Activated CD4-positive, alpha-beta T cell treated with anti-CD3 and anti-CD28 coated beads for 24 hours (primary cell): ENCODE measurements at regions not wholly inside any gene's neighbourhood (a gene's known extent, or its start where the extent isn't known, plus 50 kb on each side); places are given as distances from the start of the nearest gene placed in this dataset.
"Not testable (repeated sequence)": the region's sequence is repeated elsewhere in the genome, so short reads cannot be mapped to it uniquely, and the experiment has no call there.

Experiments used
- DNase-seq, 2 donors: peaks; one replicate each; pipeline ENCODE4 v3.0.0-alpha.2; 2020; ENCODE audit warnings: low read depth in 2 of 2

DNA sequence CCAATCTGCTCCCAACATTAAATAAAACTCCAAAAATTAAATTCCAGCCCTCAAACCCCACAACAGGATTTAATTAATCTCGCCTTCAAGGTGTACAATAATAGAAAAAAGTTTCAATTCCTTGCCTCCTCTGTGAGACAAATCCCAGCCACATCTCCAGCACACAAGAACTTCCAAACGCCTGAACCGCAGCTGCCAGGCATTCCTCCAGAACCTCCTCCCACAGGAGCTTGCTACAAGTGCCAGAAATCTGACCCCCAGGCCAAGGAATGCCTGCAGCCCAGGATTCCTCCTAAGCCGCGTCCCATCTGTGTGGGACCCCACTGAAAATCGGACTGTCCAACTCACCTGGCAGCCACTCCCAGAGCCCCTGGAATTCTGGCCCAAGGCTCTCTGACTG, 94.5 kb upstream of the RAB4A start:
- not testable (repeated sequence) for DNase-seq

DNA sequence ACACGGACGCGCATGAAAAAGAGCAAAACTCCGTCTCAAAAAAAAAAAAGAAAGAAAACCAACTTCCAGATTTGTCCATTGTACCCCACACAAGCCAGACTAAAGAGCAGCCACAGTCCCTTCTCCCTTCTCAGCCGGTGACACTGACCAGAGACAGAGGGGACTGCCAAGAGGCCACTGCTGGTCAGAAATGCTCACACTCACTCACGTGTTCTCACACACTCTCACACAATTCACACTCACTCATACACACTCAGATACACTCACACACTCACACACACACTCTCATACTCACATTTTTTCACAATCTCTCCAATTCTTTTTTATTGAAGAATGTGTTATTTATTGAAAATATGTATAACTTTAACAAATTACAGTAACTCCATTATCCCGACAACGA, 90.8 kb upstream of the RAB4A start:
- DNase-seq = no peak

DNA sequence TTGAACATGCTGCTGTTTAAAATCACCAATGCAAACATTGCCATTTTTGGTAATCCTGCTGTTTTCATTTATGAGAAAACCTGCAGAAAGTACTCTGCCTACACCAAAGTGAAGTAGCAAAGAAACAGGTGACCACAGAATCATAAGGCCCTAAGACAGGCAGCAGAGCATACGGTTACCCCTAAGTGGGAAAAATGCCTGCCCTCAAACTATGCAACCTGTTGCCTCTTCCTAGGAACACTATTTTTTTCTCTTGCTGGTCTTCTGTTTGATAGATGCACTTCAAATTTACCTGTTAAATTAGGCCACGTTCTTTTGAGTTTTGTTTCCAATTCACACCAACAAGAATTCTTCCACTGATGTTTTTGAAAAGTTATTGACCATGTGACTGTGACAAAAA, 89.5 kb upstream of the RAB4A start:
- no peak for DNase-seq

DNA sequence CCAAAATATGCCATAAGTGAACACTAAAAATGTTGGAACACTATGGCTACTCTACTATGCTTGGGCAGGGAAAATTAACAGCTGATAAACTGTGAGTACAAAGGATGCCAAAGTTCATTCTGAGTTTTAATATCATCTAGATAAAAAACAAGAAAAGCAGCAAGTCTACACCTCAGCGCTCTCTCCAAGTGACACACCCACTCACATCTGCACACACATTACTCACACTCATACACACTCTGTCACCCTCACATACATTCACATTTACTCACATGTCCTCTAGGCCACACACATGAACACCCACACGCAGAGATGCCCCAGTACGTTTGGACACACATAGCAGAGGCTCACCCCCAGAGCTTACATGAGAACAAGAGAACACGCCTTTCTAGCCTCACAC, 87.3 kb upstream of the RAB4A start:
- no peak for DNase-seq

DNA sequence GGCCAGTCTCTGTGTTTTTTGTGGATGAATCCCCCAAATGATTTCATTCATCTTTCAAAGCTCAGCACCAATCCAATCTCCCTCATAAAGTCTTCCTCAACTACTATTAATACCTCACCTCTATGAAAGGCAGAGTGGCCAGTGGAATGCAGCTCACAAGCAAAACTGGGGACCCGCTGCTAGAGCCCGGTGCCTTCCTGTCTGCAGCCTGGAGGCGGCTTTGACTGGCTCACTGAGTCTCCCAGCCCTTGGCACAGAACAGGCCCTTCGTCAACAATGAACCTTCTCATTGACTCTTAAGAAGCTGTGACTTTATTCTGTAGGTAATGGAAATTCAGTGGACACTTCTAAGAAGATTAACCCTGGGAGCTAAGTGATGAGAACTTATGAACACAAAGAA, 86.8 kb upstream of the RAB4A start:
- DNase-seq = no peak

DNA sequence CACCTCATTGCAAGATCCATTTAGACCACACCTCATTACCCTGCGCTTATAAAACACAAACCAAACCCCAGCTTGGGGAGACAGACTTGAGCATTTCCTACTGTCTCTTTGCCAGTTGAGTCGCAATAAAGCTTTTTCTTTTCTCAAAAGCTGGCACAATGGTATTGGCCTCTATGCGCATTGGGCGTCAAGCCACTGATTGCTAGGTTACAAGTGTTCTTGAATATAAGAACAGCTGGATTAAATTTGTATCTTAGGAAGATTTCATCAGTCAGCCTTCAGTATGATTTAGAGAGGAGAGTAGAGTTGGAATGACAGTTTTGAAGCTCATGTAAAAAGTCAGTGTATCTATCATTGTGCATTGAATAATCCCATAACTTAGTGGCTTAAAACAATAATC, 84.9 kb upstream of the RAB4A start:
- no peak for DNase-seq

DNA sequence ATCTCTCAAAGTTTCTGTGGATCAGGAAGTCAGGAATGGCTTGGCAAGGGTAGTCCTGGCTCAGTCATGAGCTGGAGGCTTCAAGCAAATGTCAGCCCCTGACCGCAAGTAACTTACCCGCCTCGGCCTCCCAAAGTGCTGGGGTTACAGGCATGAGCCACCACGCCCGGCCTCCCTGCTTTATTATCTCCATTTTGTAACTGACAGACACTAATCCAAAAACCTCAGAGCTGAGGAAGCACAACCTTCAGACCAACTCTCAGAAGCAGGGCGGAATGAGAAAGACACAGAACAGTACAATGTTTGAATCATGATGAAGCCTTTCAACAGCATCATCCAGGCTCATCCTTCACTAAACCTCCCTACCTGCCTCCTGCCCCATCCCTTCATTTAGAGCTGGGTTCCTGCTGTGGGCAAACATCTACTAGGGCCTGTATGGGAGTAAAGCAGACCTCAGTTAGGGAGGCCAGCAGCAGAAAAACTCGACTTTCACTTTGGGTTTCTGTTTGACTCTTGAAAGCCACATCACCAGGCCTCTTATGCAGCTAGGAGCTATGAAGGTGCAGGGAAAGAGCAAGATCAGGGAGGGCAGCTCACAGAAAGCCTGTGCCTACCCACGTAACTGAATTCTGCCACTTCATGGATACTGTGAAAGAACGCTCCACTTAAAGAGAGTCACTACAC, 84.4 kb upstream of the RAB4A start:
- no peak for DNase-seq

DNA sequence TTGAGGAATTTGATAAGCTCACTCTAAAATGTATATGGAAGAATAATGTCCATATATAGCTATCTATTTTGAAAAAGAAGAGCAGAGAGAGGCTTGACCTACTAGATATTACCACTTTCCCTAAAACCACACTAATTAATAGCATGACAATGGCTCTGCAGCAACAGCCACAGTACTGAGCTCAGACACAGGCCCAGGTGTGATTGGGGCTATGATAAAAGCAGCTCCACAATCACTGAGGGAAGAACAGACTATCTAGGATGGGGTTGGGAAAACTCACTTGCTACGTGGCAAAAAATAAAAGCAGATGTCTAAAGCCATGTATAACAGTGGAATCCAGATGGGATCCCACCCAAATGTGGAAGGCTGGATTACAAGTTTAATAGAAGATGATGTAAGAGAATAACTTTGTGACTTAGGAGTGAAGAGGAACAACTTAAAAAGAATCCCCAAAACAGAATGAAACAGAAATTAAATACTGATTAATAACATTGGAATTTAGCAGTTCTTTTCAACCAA, 80.8 kb upstream of the RAB4A start:
- DNase-seq = no peak

DNA sequence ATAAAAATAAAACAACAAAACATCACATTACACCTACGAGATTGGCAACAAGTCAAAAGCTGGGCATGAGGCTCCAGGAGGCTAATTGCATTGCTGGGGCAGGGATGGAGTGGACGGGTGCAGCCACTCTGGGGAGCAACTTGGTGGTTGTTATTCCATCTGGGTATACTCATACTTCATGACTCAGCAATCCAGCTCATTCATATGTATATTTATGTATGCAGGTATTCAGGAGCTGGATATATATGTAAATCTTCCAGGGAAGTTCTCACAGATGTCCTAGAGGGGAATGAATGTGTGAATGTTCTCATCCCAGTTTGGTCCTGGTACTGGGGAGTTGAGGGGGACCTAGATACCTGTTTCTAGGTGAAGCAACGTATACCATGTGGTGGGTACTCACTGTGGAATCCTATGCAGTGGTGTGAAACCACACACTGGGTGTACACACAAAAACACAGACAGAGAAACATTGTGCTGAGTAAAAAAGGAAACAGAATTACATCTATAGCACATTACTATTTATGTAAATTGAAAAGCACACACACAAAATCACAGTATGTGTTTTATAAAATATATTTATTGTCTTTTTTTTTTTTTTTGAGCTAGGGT, 79.7 kb upstream of the RAB4A start:
- no peak for DNase-seq

DNA sequence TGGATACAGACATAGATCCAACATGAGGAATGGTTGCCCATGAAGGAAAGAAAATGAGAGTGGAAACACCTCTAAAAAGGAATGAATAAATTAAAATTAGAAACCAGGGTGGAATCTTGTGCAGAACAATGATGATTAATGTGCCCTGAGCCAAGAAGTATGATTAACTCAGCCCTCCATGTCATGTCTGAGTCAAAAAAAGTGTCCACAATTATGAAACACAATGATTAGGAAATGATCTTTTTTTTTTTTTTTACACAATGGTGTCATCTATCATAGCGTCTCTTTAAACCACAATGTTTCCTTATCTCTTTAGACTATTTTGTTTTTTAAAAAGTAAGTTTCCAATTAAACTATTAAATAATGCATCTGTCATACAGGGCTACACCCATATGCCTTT, 78.9 kb upstream of the RAB4A start:
- no peak for DNase-seq

DNA sequence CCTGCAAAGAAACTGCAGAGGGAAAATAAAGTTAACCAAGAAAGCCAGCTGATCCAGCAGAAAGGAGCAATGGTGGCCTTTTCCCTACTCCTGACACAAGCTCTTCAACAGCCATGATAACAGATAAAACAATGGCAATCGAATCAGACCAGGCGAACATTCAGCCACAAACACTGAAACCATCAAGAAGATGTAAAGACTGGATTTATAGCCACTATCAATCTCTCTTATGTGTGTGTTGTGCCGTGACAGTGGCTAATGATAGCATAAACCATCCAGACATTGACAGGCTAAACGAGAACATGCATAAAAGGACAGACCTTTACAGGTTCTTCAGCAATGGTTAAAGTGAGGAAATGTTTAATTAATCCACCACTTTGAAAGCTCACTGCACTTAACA, 78.1 kb upstream of the RAB4A start:
- no peak for DNase-seq

DNA sequence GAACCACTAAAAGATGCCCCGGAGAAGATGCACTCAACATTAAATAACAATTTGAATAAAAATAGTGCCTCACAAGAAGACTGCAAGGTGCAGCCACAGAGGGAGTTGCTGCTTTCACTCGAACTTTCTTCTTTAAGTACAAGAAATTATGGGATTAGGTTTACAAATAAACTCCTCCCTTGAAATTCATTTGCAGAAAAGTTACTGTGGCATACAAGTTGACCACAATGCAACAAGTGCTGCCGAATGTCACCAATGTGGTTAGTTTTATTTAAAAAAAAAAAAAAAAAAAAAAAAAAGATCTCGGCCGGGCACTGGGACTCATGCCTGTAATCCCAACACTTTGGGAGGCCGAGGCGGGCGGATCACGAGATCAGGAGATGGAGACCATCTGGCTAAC, 76.8 kb upstream of the RAB4A start:
- no peak for DNase-seq

DNA sequence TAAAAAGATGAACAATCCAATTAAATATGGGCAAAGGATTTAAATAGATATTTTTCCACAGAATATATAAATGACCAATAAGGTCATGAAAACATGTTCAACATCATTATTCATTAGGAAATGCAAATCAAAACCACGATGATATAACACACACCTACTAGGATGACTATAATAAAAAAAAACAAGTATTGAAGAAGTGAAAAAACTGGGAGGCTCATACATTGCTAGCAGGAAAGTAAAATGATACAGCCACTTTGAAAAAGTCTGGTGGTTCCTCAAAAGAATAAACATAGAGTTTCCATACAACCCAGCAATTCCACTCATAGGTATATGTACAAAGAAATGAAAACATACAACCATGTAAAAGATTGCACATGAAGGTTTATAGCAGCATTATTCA, 75.7 kb upstream of the RAB4A start:
- no peak for DNase-seq

DNA sequence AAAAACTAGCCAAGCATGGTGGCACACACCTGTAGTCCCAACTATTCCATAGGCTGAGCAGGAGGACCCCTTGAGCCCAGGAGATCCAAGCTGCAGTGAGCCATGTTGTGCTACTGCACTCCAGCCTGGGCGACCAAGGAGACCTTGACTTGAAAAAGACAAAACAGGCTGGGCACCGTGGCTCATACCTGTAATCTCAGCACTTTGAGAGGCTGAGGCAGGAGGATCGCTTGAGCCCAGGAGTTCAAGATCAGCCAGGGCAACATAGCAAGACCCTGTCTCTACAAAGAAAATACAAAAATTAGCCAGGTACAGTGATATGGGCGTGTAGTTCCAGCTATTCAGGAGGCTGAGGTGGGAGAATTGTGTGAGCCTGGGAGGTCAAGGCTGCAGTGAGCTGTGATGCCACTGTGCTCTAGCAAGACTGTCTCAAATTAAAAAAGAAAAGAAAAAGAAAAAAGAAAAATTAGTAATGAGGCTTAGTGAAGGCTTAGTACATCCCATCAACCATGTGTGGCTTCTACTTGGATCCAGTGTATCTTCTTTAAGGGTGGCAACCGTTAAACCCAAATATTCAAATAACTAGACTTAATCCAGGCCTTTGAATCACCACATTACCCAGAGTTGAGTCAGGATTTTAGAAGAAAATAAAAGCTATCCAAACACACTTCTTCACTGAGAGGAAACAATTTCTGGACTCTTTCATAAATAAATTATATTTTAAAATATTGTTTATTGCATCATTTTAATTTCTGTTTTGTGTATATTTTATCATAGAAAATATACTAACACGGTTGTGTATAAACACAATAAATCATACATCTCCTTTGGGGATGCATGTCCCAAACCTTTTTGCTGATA, 74.3 kb upstream of the RAB4A start:
- DNase-seq = no peak

DNA sequence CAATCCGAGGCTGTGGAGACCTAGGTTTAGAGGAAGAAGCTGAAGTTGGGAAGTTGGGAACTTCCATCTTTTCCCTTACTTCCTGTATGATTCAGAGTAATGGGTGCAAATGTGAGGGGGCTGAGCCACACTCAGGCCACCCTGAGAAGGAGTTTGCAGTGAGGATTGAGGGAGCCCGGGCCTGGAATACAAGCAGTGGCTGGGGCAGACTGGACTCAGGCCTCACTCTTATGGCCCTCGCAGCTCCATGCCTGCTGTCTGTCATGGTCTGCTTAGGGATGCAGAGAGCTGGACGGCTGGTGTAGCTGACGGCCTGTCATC, 73.7 kb upstream of the RAB4A start:
- DNase-seq = no peak

DNA sequence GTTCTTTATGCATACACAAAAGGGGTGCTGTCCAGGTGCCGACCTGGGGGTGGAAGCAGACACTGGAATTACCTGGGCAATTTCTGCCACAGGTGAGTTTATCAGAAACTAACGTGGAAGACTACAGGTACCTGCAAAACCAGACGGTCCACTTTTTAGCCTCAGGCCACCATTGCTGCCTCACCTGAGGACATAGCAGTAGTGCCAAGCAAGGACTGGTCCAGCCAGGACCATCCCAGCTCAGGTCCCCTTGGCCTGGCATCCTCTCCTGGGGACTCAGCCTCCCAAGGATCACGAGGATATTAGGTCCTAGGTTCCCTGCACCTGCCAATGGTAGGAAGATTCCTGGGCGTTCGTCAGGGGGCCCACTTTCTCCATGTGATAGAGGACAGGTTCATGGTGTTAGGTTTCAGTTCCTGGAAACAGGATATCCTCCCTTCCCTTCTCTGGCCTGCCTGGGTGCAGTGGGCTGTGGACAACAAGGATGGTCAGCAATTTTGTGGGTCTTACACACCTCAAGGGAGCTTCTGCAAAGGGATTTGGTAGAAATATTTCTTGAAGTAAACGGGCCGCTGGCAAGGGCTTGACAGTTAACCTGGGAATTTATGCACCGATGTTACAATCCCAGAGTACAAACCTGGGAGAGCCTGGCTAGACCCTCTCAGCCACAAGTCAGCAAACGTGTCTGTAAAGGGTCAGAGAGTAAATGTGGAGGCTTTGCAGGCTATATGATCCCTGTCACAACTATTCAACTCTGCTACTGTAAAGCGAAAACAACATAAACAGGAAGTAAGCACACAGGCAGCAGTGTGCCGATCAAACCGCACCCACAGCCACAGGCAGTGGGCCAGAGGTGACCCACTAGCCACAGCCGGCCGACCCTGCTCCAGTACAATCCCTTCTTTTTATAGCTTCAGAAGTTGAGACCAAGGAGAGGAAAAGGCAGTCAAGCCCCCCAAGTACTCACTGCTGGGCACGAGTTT, 71.4 kb upstream of the RAB4A start:
- DNase-seq = no peak

DNA sequence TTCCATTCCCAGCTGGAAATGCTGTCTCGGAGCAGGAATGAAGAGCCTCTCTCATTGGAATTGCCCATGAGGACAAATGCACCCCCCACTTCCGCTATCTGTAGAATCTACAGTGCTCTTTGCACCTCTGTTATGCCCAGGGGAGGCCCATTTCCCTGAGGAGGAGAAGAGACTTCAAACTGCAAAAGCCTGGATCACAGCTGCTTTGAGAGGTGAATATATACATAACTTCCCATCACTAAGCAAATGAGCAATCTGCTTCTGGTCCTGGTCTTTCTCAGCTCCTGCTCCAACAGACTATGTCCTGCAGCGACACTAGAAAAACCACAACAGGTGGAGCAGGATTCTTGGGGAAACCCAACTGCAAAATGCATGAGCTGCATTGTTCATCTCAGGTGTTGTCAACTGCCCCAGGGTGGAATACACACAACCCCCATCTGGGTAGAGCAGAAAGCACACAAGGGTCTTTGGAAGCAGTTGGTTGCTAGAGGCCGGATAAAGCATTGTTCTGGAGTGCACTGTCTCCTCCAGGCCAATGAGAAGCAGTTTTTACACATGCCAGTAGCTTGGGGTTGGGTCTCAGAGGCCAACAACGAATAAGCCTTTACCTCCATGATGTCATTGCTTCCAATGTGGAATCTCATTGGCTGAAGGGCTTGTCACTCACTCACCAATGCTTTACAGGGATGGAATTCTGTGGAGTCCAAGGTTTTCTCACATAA, 67.7 kb upstream of the RAB4A start:
- DNase-seq = no peak

DNA sequence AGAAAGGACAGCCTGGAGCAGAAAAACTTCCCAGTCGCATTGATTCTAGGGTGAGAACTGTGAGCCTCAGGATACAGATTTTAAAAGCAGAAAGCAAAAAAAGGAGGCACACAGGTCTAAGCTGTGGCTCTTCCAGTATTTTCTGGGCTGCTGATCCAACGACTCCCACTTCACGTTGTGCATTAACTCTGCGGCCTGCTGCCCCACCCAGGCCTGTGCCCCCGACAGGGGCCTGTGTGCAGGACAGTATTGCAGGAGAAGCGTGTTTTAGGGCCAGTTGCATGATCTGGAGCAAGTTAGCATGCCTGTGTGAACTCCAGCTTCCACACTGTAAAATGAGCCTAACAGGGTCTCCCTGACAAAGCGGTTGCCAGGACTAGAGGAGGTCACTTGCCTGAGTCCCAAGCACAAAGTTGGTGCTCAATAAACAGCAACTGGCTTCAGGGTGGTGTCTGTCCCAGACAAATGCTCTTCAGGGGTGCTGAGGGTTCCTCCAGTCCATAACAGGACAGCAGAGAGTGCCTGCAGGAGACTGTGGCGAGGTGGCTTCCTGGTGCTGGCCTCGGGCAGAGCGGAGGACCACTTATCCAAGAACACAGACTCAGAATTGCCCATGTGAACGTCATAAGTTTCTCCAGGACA, 66.8 kb upstream of the RAB4A start:
- no peak for DNase-seq

DNA sequence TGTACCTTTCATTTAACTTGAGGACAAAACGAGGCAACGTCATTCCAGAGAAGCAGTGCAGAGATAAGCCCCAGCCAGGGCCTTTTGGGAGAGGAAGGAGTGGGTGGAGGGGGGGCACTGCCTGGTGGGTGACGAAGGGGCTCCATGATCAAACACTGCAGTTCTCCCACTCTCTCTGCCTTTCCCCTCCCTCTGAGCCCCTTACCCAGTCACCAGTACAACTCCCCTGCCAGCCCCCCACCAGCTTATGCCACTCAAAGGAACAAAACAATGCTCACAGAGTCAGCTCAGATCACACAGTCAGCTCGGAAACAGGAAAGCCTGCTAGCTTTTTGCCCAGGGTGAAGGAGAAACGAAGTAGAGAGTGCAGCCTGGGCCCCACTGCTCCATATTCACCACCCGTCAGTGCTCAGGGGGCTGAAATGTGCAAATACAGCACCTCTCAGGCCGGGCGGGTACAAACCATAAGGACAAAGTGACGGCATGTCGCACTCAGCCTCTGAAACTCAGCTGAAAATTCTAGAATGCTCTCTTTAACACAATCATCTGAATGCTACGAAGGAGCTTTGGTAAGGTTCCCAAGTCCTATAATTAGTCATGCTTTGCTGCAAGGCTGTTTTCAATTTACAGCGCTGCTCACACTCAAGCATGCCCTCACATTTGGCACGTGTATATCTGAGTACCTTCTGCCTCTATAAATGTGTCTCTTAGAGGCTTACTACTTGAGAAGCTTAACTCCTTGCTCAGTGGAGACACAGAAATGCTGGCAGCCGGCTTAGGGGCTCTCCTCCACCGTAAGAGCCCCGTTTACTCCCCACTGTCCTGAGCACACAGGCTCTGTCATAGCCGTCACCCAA, 65.8 kb upstream of the RAB4A start:
- no peak for DNase-seq

DNA sequence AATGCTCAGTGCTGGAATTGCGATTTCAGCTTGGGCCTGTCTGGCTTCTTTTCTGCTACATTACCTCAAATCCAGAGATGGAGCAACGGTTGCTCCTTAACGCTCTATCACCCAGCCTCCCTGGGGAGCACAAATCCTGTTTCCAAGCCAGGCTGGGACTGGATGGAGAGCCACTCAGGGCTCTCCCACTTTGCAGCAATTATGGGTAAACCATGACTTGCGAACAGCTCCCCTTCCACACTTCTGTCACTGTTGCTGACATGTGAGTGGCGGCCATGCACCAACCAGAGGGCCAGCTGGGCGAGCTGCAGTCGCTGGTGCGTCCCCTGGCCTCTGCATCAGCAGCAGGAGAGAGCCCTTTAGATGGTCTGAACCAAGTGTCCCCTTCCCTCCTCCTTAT, 65.1 kb upstream of the RAB4A start:
- DNase-seq = no peak
